ENCODE measurements at regions not wholly inside any gene's neighbourhood (a gene's known extent, or its start where the extent isn't known, plus 50 kb on each side); places are given as distances from the start of the nearest gene placed in this dataset.

GRCh38 chr6:158911746-158912480 is 88.1 kb downstream of the RSPH3 start:
- DNase-seq (ENCODE audit: low read depth) = no peak
- TF ChIP-seq, protein P1, sequence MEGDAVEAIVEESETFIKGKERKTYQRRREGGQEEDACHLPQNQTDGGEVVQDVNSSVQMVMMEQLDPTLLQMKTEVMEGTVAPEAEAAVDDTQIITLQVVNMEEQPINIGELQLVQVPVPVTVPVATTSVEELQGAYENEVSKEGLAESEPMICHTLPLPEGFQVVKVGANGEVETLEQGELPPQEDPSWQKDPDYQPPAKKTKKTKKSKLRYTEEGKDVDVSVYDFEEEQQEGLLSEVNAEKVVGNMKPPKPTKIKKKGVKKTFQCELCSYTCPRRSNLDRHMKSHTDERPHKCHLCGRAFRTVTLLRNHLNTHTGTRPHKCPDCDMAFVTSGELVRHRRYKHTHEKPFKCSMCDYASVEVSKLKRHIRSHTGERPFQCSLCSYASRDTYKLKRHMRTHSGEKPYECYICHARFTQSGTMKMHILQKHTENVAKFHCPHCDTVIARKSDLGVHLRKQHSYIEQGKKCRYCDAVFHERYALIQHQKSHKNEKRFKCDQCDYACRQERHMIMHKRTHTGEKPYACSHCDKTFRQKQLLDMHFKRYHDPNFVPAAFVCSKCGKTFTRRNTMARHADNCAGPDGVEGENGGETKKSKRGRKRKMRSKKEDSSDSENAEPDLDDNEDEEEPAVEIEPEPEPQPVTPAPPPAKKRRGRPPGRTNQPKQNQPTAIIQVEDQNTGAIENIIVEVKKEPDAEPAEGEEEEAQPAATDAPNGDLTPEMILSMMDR (IDR thresholded peaks at IDR 0.05; ENCODE audit: control insufficient read depth, insufficient read depth, low read depth, low read length, missing control alignments) = no peak
- H3K4me3 ChIP-seq (ENCODE audit: control insufficient read depth, low read depth, low read length) = no peak overlapping the region

DNA sequence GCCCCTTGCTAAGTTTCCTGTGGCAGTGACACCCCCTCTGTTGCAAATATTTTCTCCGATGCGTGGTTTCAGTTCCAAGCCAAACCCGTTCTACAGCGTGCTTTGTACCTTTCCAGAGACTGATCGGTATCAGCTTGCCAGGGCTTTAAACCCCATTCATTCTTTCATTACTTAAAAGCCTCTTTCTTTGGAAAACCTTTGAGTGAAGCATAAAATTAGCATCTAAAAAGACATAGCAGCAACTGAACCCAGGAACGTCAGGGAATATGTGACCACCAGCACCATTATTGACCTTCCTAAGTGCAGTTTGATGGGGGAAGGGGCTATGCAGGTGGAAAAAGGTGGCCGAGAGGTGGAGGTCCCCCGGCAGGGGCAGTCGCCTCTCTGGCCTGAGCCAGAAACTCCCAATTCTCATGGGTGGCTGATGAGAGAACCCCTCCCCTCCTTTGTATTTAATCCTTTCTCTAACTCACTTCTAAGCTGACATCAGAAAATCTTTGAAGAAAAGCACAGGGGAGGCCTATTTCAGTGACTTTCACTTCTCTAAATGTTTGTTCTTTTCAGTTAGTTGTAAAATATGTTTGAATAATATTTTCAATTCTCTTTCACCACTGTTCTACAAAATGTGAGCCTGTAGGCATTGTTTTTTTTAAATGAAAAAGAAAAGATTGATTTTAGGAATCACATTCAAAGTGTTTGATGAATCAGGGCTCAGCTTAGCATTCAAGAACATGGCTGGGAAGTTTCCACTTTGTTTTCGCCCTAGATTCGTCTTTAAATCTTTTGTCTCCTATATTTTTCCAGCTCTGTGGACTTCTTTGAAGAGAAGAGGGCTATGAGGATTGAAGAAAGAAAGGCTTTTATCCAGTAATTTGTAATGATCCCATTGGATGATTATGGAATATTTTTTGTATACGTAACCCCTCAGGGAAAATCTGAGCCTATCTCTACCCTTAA is 89.2 kb downstream of the RSPH3 start:
- TF ChIP-seq, protein P1 (IDR thresholded peaks at IDR 0.05; ENCODE audit: control insufficient read depth, insufficient read depth, low read depth, low read length, missing control alignments) = no peak
- H3K4me3 ChIP-seq (ENCODE audit: control insufficient read depth, low read depth, low read length) = no peak overlapping the region
- no peak for DNase-seq (ENCODE audit: low read depth)

- no peak overlapping the region for H3K4me3 ChIP-seq (ENCODE audit: control insufficient read depth, low read depth, low read length)
- no peak for DNase-seq (ENCODE audit: low read depth)
- TF ChIP-seq, protein P1 (IDR thresholded peaks at IDR 0.05; ENCODE audit: control insufficient read depth, insufficient read depth, low read depth, low read length, missing control alignments) = no peak
Measured at GRCh38 chr6:158909938-158910337, 90.1 kb downstream of the RSPH3 start.

GRCh38 chr6:158908606-158909005 is 89.4 kb upstream of the EZR start:
- no peak for DNase-seq (ENCODE audit: low read depth)
- H3K4me3 ChIP-seq (ENCODE audit: control insufficient read depth, low read depth, low read length) = no peak overlapping the region
- TF ChIP-seq, protein P1 (IDR thresholded peaks at IDR 0.05; ENCODE audit: control insufficient read depth, insufficient read depth, low read depth, low read length, missing control alignments) = no peak

- TF ChIP-seq, protein P1 (IDR thresholded peaks at IDR 0.05; ENCODE audit: control insufficient read depth, insufficient read depth, low read depth, low read length, missing control alignments) = no peak
- no peak overlapping the region for H3K4me3 ChIP-seq (ENCODE audit: control insufficient read depth, low read depth, low read length)
- DNase-seq (ENCODE audit: low read depth) = no peak
Measured at GRCh38 chr6:158907931-158908330, 88.8 kb upstream of the EZR start.

- DNase-seq (ENCODE audit: low read depth) = no peak
- no peak overlapping the region for H3K4me3 ChIP-seq (ENCODE audit: control insufficient read depth, low read depth, low read length)
- TF ChIP-seq, protein P1 (IDR thresholded peaks at IDR 0.05; ENCODE audit: control insufficient read depth, insufficient read depth, low read depth, low read length, missing control alignments) = no peak
Measured at GRCh38 chr6:158906926-158907325, 87.8 kb upstream of the EZR start.
